CD14-positive monocyte (primary cell): ENCODE measurements at regions not wholly inside any gene's neighbourhood (a gene's known extent, or its start where the extent isn't known, plus 50 kb on each side); places are given as distances from the start of the nearest gene placed in this dataset.
"Not testable (repeated sequence)": the region's sequence is repeated elsewhere in the genome, so short reads cannot be mapped to it uniquely, and the experiment has no call there.

ENCODE experiments used
- DNase-seq, 3 donors: peaks; one replicate each; pipeline ENCODE4 v3.0.0-alpha.2; 2011 to 2022
- H2AFZ ChIP-seq: 2 replicates; pipeline ENCODE4 v1.6.0; 2012; ENCODE audit warnings: mild to moderate bottlenecking, low read depth, low read length, inconsistent platforms; ENCODE audit not compliant: insufficient read depth, poor library complexity, severe bottlenecking
- H3K27ac ChIP-seq, 2 donors: 1 replicate in 1 of 2; 2 replicates in 1 of 2; pipeline ENCODE4 v1.5.1; 2012 to 2013; ENCODE audit warnings: low read length in 2 of 2, control low read depth in 1 of 2, inconsistent platforms in 1 of 2, low read depth in 1 of 2, mild to moderate bottlenecking in 1 of 2
- H3K27me3 ChIP-seq, 2 donors: one replicate each; pipeline versions ENCODE4 v1.6.0 to v1.6.1; 2011 to 2013; ENCODE audit warnings: low read length in 2 of 2; ENCODE audit not compliant: control insufficient read depth in 2 of 2, insufficient read depth in 2 of 2
- H3K36me3 ChIP-seq, 2 donors: replicated peaks in 1 of 2; 1 replicate in 1 of 2; 2 replicates in 1 of 2; pipeline versions ENCODE4 v1.5.1 to v1.6.1; 2012 to 2013; ENCODE audit warnings: low read length in 2 of 2, control low read depth in 1 of 2, inconsistent platforms in 1 of 2, mild to moderate bottlenecking in 1 of 2; ENCODE audit not compliant: insufficient read depth in 2 of 2, control insufficient read depth in 1 of 2
- H3K4me1 ChIP-seq, 2 donors: 1 replicate in 1 of 2; 2 replicates in 1 of 2; pipeline versions ENCODE4 v1.5.1 to v1.6.1; 2012 to 2013; ENCODE audit warnings: low read length in 2 of 2, control low read depth in 1 of 2, inconsistent platforms in 1 of 2, mild to moderate bottlenecking in 1 of 2, moderate library complexity in 1 of 2; ENCODE audit not compliant: insufficient read depth in 2 of 2, control insufficient read depth in 1 of 2
- H3K4me2 ChIP-seq: replicated peaks from 2 replicates; pipeline ENCODE3; 2012; ENCODE audit warnings: low read length, moderate library complexity, mild to moderate bottlenecking; ENCODE audit not compliant: poor library complexity, severe bottlenecking; ENCODE audit errors: extremely low read depth
- H3K4me3 ChIP-seq, 3 experiments: fragments of 200-600 bp in 1 of 3; sonication (generic) in 1 of 3; replicated peaks in 1 of 3; 1 replicate in 2 of 3; 2 replicates in 1 of 3; pipeline ENCODE4 v1.5.1; 2011 to 2013; ENCODE audit warnings: low read length in 3 of 3, mild to moderate bottlenecking in 3 of 3, control low read depth in 2 of 3, low read depth in 2 of 3, inconsistent platforms in 1 of 3, moderate library complexity in 1 of 3
- H3K79me2 ChIP-seq: 2 replicates; pipeline ENCODE4 v1.6.0; 2012; ENCODE audit warnings: mild to moderate bottlenecking, control low read depth, inconsistent platforms, low read length, moderate library complexity; ENCODE audit not compliant: insufficient read depth
- H3K9ac ChIP-seq: 2 replicates; pipeline ENCODE4 v1.6.0; 2017; ENCODE audit warnings: low read length, mild to moderate bottlenecking; ENCODE audit not compliant: insufficient read depth, poor library complexity, severe bottlenecking
- H3K9me3 ChIP-seq, 2 donors: replicated peaks in 1 of 2; 1 replicate in 1 of 2; 2 replicates in 1 of 2; pipeline versions ENCODE4 v1.5.1 to v1.6.1; 2012 to 2013; ENCODE audit warnings: low read length in 2 of 2, control low read depth in 1 of 2; ENCODE audit not compliant: control insufficient read depth in 1 of 2, insufficient read depth in 1 of 2
- H4K20me1 ChIP-seq: 2 replicates; pipeline ENCODE4 v1.6.0; 2012; ENCODE audit warnings: mild to moderate bottlenecking, low read length, control low read depth, moderate library complexity; ENCODE audit not compliant: insufficient read depth
- H3K27ac Mint-ChIP-seq, 7 donors: one replicate each; pipeline ENCODE4 v1.8.0; 2020; ENCODE audit warnings: mild to moderate bottlenecking in 7 of 7, mixed read lengths in 7 of 7, moderate library complexity in 6 of 7, inconsistent platforms in 2 of 7
- H3K27me3 Mint-ChIP-seq, 3 donors: one replicate each; pipeline ENCODE4 v1.8.0; 2021 to 2022; ENCODE audit warnings: low read depth in 3 of 3, mild to moderate bottlenecking in 3 of 3, mixed read lengths in 3 of 3, moderate library complexity in 3 of 3, inconsistent platforms in 1 of 3
- H3K36me3 Mint-ChIP-seq, 2 donors: one replicate each; pipeline ENCODE4 v1.8.0; 2020; ENCODE audit warnings: mixed read lengths in 2 of 2, inconsistent platforms in 1 of 2, mild to moderate bottlenecking in 1 of 2
- H3K4me1 Mint-ChIP-seq: one replicate; pipeline ENCODE4 v1.8.0; 2020; ENCODE audit warnings: mild to moderate bottlenecking, mixed read lengths
- H3K4me3 Mint-ChIP-seq, 2 donors: one replicate each; pipeline ENCODE4 v1.8.0; 2020; ENCODE audit warnings: mild to moderate bottlenecking in 2 of 2, mixed read lengths in 2 of 2, moderate library complexity in 1 of 2
- H3K9me3 Mint-ChIP-seq, 7 donors: one replicate each; pipeline ENCODE4 v1.8.0; 2020 to 2022; ENCODE audit warnings: mixed read lengths in 7 of 7, mild to moderate bottlenecking in 6 of 7, moderate library complexity in 6 of 7, inconsistent platforms in 2 of 7
- WGBS: methylation state at CpG from one replicate; pipeline ENCODE4 v1.1.5; 2013; ENCODE audit warnings: missing lambda C conversion rate; ENCODE audit not compliant: insufficient coverage; 5-methylcytosine and 5-hydroxymethylcytosine counted together
- intact Hi-C, 2 donors: fragments of 100-400 bp; cut with micrococcal nuclease; formaldehyde crosslinking; loops; one replicate each; pipeline versions ENCODE4 v1.15.0 to v1.15.1; 2023
- TF ChIP-seq, protein P1 (sequence below): fragments of 200-600 bp; IDR thresholded peaks from one replicate; pipeline ENCODE4 v1.8.0; 2022; ENCODE audit warnings: antibody characterized with exemption, mild to moderate bottlenecking

DNA sequence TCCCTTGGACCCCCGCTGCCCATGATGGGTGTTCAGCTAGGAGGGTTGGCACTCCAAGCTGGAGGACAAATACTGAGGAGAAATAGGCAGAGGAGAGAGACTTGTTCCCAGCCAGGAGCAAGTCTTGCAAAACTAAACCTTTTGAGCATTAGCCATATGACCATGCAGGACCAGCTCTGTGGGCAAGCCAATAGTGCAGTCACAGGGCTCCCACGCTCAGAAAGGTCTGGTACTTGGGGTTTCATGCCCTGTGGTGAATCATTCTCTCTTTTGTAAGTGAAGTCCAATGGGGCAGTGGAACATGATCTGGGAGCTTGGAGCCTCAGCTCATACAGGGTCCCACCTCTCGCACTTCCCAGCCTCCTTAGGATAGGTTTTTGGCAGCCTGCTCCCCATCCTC is 300.9 kb downstream of the BCOR start:
- Histone ChIP-seq H3K79me2 (no peaks in the 10 kb centered on the region), H3K9me3 (no peaks in the 10 kb centered on the region), H3K36me3 (no peaks in the 10 kb centered on the region), H3K4me1 (no peaks in the 10 kb centered on the region), H3K27me3 (no peaks in the 10 kb centered on the region), H3K9ac (no peak overlapping the region), H3K27ac (no peak overlapping the region), H3K4me3 (no peak overlapping the region), H2AFZ (no peak overlapping the region), H3K4me2 (no peak overlapping the region), H4K20me1 (no peaks in the 10 kb centered on the region)
- Mint-ChIP-seq H3K27ac (no peak overlapping the region), H3K9me3 (no peaks in the 10 kb centered on the region), H3K4me3 (no peak overlapping the region), H3K27me3 (peaks cover 0 to 4% (median 1%) of the 10 kb centered on the region in 3 donors), H3K36me3 (no peaks in the 10 kb centered on the region), H3K4me1 (peaks cover 4% of the 10 kb centered on the region)
- intact Hi-C loops, result loop anchor here in 1 of 2 donors (10.0 kb wide), 1 partner anchor 62 kb away; no protein-coding TSS in a partner anchor
- no peak for DNase-seq
- TF ChIP-seq, protein P1, sequence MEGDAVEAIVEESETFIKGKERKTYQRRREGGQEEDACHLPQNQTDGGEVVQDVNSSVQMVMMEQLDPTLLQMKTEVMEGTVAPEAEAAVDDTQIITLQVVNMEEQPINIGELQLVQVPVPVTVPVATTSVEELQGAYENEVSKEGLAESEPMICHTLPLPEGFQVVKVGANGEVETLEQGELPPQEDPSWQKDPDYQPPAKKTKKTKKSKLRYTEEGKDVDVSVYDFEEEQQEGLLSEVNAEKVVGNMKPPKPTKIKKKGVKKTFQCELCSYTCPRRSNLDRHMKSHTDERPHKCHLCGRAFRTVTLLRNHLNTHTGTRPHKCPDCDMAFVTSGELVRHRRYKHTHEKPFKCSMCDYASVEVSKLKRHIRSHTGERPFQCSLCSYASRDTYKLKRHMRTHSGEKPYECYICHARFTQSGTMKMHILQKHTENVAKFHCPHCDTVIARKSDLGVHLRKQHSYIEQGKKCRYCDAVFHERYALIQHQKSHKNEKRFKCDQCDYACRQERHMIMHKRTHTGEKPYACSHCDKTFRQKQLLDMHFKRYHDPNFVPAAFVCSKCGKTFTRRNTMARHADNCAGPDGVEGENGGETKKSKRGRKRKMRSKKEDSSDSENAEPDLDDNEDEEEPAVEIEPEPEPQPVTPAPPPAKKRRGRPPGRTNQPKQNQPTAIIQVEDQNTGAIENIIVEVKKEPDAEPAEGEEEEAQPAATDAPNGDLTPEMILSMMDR, result no peak
- 100% methylated on average over 1 of the region's 3 CpGs for WGBS

DNA sequence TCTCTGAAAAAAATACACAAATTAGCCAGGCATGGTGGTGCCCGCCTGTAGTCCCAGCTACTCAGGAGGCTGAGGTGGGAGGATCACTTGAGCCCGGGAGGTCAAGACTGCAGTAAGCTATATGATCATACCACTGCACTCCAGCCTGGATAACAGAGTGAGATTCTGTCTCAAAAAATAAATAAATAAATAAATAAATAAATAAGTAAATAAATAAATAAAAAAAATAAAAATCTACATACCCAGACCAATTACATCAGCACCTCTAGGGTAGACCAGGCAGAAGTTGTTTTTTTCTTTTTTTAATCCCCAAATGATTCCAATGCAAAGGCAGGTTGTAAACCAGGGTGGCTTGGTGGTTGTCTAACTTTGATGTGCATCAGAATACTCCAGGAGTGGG is 299.3 kb downstream of the BCOR start:
- H3K27me3 ChIP-seq, H3K4me1 ChIP-seq, H3K27ac ChIP-seq, H3K9me3 Mint-ChIP-seq, H3K27ac Mint-ChIP-seq, DNase-seq, H3K36me3 Mint-ChIP-seq, H3K9me3 ChIP-seq, H3K36me3 ChIP-seq, H2AFZ ChIP-seq, H3K27me3 Mint-ChIP-seq, H3K79me2 ChIP-seq, H4K20me1 ChIP-seq, H3K9ac ChIP-seq, H3K4me3 ChIP-seq, H3K4me3 Mint-ChIP-seq, H3K4me2 ChIP-seq: not testable (repeated sequence)
- H3K4me1 Mint-ChIP-seq, result peaks cover 10% of the 10 kb centered on the region
- no CpG with 5 or more reads among the region's 2 CpGs for WGBS
- intact Hi-C loops, result loop anchor here in 1 of 2 donors (10.0 kb wide), 1 partner anchor 64 kb away; no protein-coding TSS in a partner anchor
